DND-41 (cell line): ENCODE measurements at regions not wholly inside any gene's neighbourhood (a gene's known extent, or its start where the extent isn't known, plus 50 kb on each side); places are given as distances from the start of the nearest gene placed in this dataset.

Experiments used
- ATAC-seq: fragments of 200-7000 bp; cut with Tn5 transposase; 3 replicates; pipeline ENCODE4 v1.9.1; 2021; ENCODE audit warnings: low read depth; ENCODE audit not compliant: insufficient read depth
- DNase-seq: peaks from one replicate; pipeline ENCODE4 v3.0.0-alpha.2; 2020
- H2AFZ ChIP-seq: 2 replicates; pipeline ENCODE4 v1.6.0; 2012; ENCODE audit warnings: low read depth, low read length
- H3K27ac ChIP-seq: 2 replicates; pipeline ENCODE4 v1.5.1; 2012; ENCODE audit warnings: low read length, inconsistent platforms
- H3K27me3 ChIP-seq: fragments of 200-600 bp; sonication (generic); 2 replicates; pipeline ENCODE4 v1.6.0; 2012; ENCODE audit warnings: low read length, mild to moderate bottlenecking, inconsistent platforms; ENCODE audit not compliant: insufficient read depth, poor library complexity
- H3K36me3 ChIP-seq: 2 replicates; pipeline ENCODE4 v1.5.1; 2012; ENCODE audit warnings: low read length, inconsistent platforms; ENCODE audit not compliant: insufficient read depth
- H3K4me1 ChIP-seq: 2 replicates; pipeline ENCODE4 v1.5.1; 2012; ENCODE audit warnings: mild to moderate bottlenecking, low read length; ENCODE audit not compliant: insufficient read depth
- H3K4me2 ChIP-seq: 2 replicates; pipeline ENCODE4 v1.6.0; 2012; ENCODE audit warnings: mild to moderate bottlenecking, moderate library complexity, low read length, inconsistent platforms; ENCODE audit not compliant: insufficient read depth
- H3K4me3 ChIP-seq, 2 experiments: fragments of 200-600 bp in 1 of 2; shearing (Covaris generic) in 1 of 2; 2 replicates each; pipeline ENCODE4 v1.5.1; 2012 to 2016; ENCODE audit warnings: inconsistent platforms in 2 of 2, low read length in 2 of 2, mild to moderate bottlenecking in 2 of 2, low read depth in 1 of 2, moderate library complexity in 1 of 2
- H3K79me2 ChIP-seq: 2 replicates; pipeline ENCODE4 v1.6.0; 2012; ENCODE audit warnings: low read length, inconsistent platforms; ENCODE audit not compliant: insufficient read depth
- H3K9ac ChIP-seq: 2 replicates; pipeline ENCODE4 v1.6.0; 2012; ENCODE audit warnings: low read depth, mild to moderate bottlenecking, inconsistent platforms, low read length, moderate library complexity
- H3K9me3 ChIP-seq: 2 replicates; pipeline ENCODE4 v1.5.1; 2012; ENCODE audit warnings: low read length, moderate library complexity, mild to moderate bottlenecking, inconsistent platforms; ENCODE audit not compliant: insufficient read depth, severe bottlenecking
- H4K20me1 ChIP-seq: 2 replicates; pipeline ENCODE4 v1.6.0; 2012; ENCODE audit warnings: low read length; ENCODE audit not compliant: insufficient read depth
- EZH2 ChIP-seq: IDR thresholded peaks from 3 replicates; pipeline ENCODE4 v1.6.1; 2012; ENCODE audit warnings: borderline replicate concordance, low read depth, mild to moderate bottlenecking, moderate library complexity, low read length, inconsistent platforms; ENCODE audit not compliant: severe bottlenecking
- TF ChIP-seq, protein P1 (sequence below): IDR thresholded peaks from 2 replicates; pipeline ENCODE4 v1.5.1; 2012; ENCODE audit warnings: borderline replicate concordance, low read length, moderate library complexity, mild to moderate bottlenecking; ENCODE audit not compliant: poor library complexity, severe bottlenecking; ENCODE audit errors: extremely low read depth

DNA sequence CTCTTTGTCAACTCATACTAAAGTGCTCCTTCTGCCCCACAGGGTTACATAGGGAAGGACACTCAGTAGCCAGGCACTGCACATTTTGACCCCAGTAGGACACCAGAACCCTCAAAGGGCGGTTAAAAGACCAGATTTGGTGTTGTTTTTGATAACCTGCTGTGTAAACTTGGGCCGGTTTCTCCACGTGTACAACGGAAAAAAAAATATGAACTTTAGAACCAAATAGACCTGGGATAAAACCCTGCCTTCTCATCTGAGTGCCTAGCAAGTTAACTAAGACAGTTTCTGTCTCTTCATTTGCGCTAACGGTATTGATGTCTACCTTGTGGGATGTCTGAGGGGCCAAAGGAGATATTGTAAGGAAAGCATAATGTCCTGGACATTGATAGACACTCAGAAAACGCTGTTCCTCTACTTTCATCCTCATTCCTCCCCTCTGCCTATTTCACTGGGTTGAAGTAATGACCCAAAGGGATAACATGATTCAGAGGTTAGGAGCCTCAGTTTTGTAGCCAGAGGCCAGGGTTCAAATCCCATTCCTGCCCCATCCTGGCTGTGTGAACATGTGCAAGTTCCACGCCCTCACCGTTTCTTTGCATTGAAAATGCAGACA, 155.9 kb upstream of the LPP start:
- Histone ChIP-seq H2AFZ (no peak overlapping the region), H3K9ac (peak overlapping the region; percentile 34; the same call in 1 of the 2 replicates), H3K27me3 (no peaks in the 10 kb centered on the region), H3K4me1 (peaks cover 93% of the 10 kb centered on the region), H3K4me2 (no peak overlapping the region), H3K4me3 (no peak overlapping the region), H3K79me2 (no peaks in the 10 kb centered on the region), H3K27ac (peak overlapping the region; percentile 97), H3K36me3 (no peaks in the 10 kb centered on the region), H4K20me1 (no peaks in the 10 kb centered on the region), H3K9me3 (no peaks in the 10 kb centered on the region)
- no peak for ATAC-seq
- TF ChIP-seq, protein P1, sequence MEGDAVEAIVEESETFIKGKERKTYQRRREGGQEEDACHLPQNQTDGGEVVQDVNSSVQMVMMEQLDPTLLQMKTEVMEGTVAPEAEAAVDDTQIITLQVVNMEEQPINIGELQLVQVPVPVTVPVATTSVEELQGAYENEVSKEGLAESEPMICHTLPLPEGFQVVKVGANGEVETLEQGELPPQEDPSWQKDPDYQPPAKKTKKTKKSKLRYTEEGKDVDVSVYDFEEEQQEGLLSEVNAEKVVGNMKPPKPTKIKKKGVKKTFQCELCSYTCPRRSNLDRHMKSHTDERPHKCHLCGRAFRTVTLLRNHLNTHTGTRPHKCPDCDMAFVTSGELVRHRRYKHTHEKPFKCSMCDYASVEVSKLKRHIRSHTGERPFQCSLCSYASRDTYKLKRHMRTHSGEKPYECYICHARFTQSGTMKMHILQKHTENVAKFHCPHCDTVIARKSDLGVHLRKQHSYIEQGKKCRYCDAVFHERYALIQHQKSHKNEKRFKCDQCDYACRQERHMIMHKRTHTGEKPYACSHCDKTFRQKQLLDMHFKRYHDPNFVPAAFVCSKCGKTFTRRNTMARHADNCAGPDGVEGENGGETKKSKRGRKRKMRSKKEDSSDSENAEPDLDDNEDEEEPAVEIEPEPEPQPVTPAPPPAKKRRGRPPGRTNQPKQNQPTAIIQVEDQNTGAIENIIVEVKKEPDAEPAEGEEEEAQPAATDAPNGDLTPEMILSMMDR, result no peak
- no peak for TF ChIP-seq EZH2
- DNase-seq, result no peak

- Histone ChIP-seq H3K9ac (peak overlapping the region; percentile 34), H4K20me1 (no peaks in the 10 kb centered on the region), H3K36me3 (no peaks in the 10 kb centered on the region), H3K4me3 (no peak overlapping the region), H3K4me2 (0 out of 2 replicates have a peak overlapping the region, but pooled peaks have one; percentile 61), H3K27ac (peak overlapping the region; percentile 97), H3K27me3 (no peaks in the 10 kb centered on the region), H3K79me2 (no peaks in the 10 kb centered on the region), H3K4me1 (peaks cover 88% of the 10 kb centered on the region), H2AFZ (no peak overlapping the region), H3K9me3 (no peaks in the 10 kb centered on the region)
- ATAC-seq, result no peak
- no peak for DNase-seq
- TF ChIP-seq, protein P1, result no peak
- TF ChIP-seq EZH2, result no peak
Observed at GRCh38 chr3:187998611-187999010, 155.3 kb upstream of the LPP start.

- peak; percentile 84 for DNase-seq
- H2AFZ ChIP-seq, result no peak overlapping the region
- peak overlapping the region; percentile 61 for H3K4me2 ChIP-seq
- no peaks in the 10 kb centered on the region for H3K36me3 ChIP-seq
- H3K27ac ChIP-seq, result peak overlapping the region; percentile 97
- TF ChIP-seq, protein P1, result no peak
- TF ChIP-seq EZH2, result no peak
- peak overlapping the region; percentile 59 for H3K9ac ChIP-seq
- no peaks in the 10 kb centered on the region for H3K79me2 ChIP-seq
- no peaks in the 10 kb centered on the region for H4K20me1 ChIP-seq
- peaks cover 78% of the 10 kb centered on the region for H3K4me1 ChIP-seq
- ATAC-seq, result peak; percentile 84
- peak overlapping the region in 1 of 2 experiments; percentile 45; a peak in 1 of 4 replicates for H3K4me3 ChIP-seq
- H3K9me3 ChIP-seq, result no peaks in the 10 kb centered on the region
- no peaks in the 10 kb centered on the region for H3K27me3 ChIP-seq
Observed at GRCh38 chr3:187999821-188000220, 154.1 kb upstream of the LPP start.
